Mucosa of descending colon (tissue), 3 donors: ENCODE measurements at regions not wholly inside any gene's neighbourhood (a gene's known extent, or its start where the extent isn't known, plus 50 kb on each side); places are given as distances from the start of the nearest gene placed in this dataset.

ENCODE experiments used
- ATAC-seq: fragments of 200-7000 bp; cut with Tn5 transposase; one replicate; pipeline ENCODE4 v1.9.1; 2020; ENCODE audit warnings: mild to moderate bottlenecking, moderate library complexity
- DNase-seq, 3 donors: peaks; one replicate each; pipeline ENCODE4 v3.0.0-alpha.2; 2020
- H3K36me3 ChIP-seq: fragments of 200-600 bp; one replicate; pipeline ENCODE4 v1.8.0; 2021; ENCODE audit warnings: low read depth, mild to moderate bottlenecking
- H3K4me1 ChIP-seq: fragments of 200-600 bp; one replicate; pipeline ENCODE4 v1.8.0; 2021; ENCODE audit warnings: low read depth, mild to moderate bottlenecking
- H3K4me3 ChIP-seq: fragments of 200-600 bp; one replicate; pipeline ENCODE4 v1.8.0; 2021; ENCODE audit warnings: mild to moderate bottlenecking
- H3K9me3 ChIP-seq: fragments of 200-600 bp; one replicate; pipeline ENCODE4 v1.8.0; 2021; ENCODE audit warnings: mild to moderate bottlenecking
- intact Hi-C, 2 donors: fragments of 100-400 bp; cut with DNase I in 1 of 2; cut with micrococcal nuclease in 1 of 2; formaldehyde crosslinking; loops; one replicate each; pipeline versions ENCODE4 v1.11.0 to v1.11.1; 2022; cut with DNase I, micrococcal nuclease
- TF ChIP-seq, protein P1 (sequence below): fragments of 200-600 bp; IDR thresholded peaks from one replicate; pipeline ENCODE4 v1.8.0; 2022; ENCODE audit warnings: antibody characterized with exemption, mild to moderate bottlenecking
- donor health status: DM: no; HTN: no; CAD: no; lungs with moderate emphysema.
- donor health status: DM: no; HTN: no; CAD: no.
- donor health status: DM: no; HTN: yes; CAD: no.

DNA sequence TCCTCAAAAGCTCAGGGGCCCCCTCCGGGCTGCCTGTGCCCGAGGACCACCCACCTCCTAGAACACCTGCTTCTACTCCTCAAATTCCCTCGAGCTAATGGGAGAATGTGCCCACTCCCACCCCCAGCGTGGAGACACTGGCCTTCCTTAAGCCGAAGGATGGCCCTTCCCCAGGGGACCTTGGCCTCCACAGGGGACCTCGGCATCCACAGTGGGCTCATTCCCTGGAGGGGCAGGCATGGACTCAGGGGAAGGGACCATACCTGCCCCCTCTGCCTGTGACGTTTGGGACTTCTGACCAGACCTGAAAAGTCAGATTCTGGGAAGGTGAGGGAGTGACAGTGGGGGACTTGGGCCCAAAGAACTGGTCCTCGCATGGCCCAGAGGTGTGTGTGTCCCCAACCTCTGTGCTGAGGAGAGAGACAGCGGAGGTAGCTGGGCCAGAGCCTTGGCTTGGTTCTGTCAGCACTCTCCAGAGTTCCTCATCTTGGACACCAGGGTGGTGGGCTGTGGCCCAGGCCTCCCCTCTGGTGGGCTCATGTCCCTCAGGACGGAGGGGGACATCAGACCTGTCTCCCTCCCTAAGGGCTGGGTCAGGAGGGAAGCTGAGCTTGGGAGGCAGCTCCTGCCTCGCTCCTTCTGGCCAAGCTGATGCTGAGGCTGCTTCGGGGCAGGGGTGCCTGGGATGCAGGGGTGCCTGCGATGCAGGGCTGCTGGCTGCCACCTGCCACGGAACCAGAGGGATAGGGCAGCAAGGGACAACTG is 240.4 kb downstream of the HAUS1 start:
- TF ChIP-seq, protein P1, sequence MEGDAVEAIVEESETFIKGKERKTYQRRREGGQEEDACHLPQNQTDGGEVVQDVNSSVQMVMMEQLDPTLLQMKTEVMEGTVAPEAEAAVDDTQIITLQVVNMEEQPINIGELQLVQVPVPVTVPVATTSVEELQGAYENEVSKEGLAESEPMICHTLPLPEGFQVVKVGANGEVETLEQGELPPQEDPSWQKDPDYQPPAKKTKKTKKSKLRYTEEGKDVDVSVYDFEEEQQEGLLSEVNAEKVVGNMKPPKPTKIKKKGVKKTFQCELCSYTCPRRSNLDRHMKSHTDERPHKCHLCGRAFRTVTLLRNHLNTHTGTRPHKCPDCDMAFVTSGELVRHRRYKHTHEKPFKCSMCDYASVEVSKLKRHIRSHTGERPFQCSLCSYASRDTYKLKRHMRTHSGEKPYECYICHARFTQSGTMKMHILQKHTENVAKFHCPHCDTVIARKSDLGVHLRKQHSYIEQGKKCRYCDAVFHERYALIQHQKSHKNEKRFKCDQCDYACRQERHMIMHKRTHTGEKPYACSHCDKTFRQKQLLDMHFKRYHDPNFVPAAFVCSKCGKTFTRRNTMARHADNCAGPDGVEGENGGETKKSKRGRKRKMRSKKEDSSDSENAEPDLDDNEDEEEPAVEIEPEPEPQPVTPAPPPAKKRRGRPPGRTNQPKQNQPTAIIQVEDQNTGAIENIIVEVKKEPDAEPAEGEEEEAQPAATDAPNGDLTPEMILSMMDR = no peak
- Histone ChIP-seq H3K36me3 (no peaks in the 10 kb centered on the region), H3K4me1 (no peaks in the 10 kb centered on the region), H3K9me3 (no peaks in the 10 kb centered on the region), H3K4me3 (no peak overlapping the region)
- ATAC-seq (no peak), DNase-seq (no peak)
- intact Hi-C loops = no loop called here

DNA sequence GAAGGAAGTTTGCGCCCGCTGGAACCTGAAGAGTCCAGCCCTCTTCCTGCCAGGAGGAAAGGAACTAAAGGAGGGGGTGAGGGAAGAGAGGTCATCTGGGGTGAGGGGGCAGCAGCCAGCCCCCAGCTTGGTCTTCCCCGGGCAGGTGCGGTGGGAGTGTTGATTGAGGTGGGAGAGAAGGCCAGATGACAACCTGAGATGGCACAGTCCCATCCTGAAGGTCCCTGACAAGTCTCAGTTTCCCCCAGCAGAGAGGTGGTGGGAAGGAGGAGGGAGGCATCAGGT is 240.9 kb downstream of the HAUS1 start:
- TF ChIP-seq, protein P1 = no peak
- no peak overlapping the region for H3K4me3 ChIP-seq
- ATAC-seq (no peak), DNase-seq (no peak)
- no peaks in the 10 kb centered on the region for H3K9me3 ChIP-seq
- no peaks in the 10 kb centered on the region for H3K4me1 ChIP-seq
- H3K36me3 ChIP-seq = no peaks in the 10 kb centered on the region
- intact Hi-C loops = no loop called here

DNA sequence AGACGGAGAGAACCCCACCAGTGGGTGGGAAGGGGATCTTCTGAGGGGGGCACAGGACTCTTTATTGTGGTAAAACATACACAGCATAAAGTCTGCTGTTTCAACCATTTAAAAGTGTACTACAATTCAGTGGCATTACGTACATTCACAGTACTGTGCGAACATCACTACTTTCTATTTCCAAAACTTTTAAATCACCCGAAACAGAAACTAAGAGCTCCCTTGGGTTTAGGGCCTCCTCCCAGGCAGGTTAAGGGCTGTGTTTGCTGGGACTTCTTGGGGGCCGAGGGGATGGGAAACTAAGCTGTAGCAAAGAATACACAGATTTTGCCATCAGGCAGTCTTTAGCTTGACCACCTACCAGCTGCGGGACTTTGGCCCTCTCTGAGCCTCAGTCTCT is 242.0 kb downstream of the HAUS1 start:
- TF ChIP-seq, protein P1 = no peak
- no peaks in the 10 kb centered on the region for H3K4me1 ChIP-seq
- H3K4me3 ChIP-seq = no peak overlapping the region
- intact Hi-C loops = no loop called here
- no peak for DNase-seq
- no peak for ATAC-seq
- no peaks in the 10 kb centered on the region for H3K9me3 ChIP-seq
- H3K36me3 ChIP-seq = no peaks in the 10 kb centered on the region

DNA sequence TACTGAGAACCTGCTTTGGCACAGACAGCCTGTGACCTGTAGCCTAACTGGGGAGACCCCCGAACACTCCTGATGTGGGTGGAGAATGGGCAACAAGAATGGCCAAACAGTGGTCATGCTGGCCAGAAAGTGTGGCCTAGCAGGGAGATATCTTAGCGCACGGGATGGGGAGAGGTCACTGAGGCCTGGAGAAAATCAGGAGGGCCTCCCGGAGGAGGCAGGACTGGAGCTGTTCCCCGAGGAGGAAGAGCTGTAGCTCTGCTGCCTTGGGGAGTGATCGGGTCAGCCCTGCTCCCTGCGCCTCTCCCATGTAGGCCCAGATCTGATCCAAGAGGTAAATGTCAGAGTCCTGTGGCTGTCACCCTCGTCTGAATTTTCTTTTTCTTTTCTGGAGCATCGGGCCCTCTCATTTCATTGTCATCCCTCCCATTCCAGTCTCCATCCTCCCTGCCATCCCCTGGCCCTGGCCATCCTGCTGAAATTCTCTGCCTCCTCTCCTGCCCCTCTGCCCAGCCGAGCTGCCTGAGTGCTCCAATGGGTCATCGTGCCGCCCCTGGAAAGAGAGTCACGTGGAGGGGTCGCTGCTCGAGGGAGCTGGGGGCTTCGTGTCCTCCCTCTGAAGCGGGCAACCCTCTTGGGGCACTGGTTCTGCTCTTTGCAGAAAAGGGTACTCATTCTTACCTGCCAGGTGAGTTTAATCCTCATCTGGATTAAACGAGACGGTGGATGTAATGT is 242.9 kb downstream of the HAUS1 start:
- no peak overlapping the region for H3K4me3 ChIP-seq
- no peaks in the 10 kb centered on the region for H3K9me3 ChIP-seq
- no peaks in the 10 kb centered on the region for H3K36me3 ChIP-seq
- DNase-seq (no peak), ATAC-seq (no peak)
- no peaks in the 10 kb centered on the region for H3K4me1 ChIP-seq
- intact Hi-C loops = no loop called here
- TF ChIP-seq, protein P1 = no peak

DNA sequence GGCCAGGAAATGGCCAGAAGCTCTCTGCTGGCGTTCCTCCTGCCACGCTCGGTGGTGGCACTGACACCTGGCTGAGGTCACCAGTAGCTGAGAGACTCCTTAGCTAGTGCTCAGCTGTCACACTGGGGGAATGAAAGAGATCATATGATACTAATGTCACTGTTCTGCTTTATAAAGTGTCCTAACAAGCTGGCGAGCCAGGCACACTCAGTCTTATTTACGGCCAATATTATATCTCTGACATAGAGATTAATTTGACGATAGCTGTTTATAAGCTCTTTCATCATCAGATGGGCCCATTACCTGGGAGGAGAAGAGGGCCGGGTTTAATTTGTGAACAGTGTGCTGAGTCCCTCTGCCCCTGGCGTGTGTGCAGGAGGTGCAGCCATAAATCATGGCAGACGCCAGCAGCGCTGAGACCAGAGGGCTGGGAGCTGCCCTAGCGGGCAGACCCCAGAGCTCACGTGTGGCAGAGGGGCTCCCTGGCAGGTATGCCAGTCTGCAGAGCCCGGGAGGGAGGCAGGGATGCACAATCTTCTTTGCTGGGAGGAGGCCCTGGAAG is 246.5 kb downstream of the HAUS1 start:
- DNase-seq = no peak
- H3K4me1 ChIP-seq = no peaks in the 10 kb centered on the region
- no peaks in the 10 kb centered on the region for H3K9me3 ChIP-seq
- H3K4me3 ChIP-seq = no peak overlapping the region
- no peak for ATAC-seq
- TF ChIP-seq, protein P1 = no peak
- H3K36me3 ChIP-seq = no peaks in the 10 kb centered on the region
- intact Hi-C loops = no loop called here
